Esophagus squamous epithelium (tissue), 5 donors: ENCODE measurements at regions not wholly inside any gene's neighbourhood (a gene's known extent, or its start where the extent isn't known, plus 50 kb on each side); places are given as distances from the start of the nearest gene placed in this dataset.

Source experiments
- DNase-seq: peaks from one replicate; lab custom pipeline; 2025; lab: John Stamatoyannopoulos, UW
- H3K27ac ChIP-seq, 4 donors: fragments of 200-600 bp; sonication (generic); one replicate each; pipeline ENCODE4 v1.5.1; 2016 to 2019; ENCODE audit warnings: mild to moderate bottlenecking in 1 of 4
- H3K27me3 ChIP-seq, 4 donors: fragments of 200-600 bp; sonication (generic); 1 replicate in 3 of 4; 2 replicates in 1 of 4; pipeline versions ENCODE4 v1.5.1 to v1.6.0; 2017 to 2021; ENCODE audit warnings: antibody characterized with exemption in 1 of 4
- H3K36me3 ChIP-seq, 3 donors: fragments of 200-600 bp; sonication (generic); one replicate each; pipeline ENCODE4 v1.5.1; 2016 to 2019
- H3K4me1 ChIP-seq, 3 donors: fragments of 200-600 bp; sonication (generic); one replicate each; pipeline ENCODE4 v1.5.1; 2017 to 2019
- H3K4me3 ChIP-seq, 4 donors: fragments of 200-600 bp; sonication (generic); 1 replicate in 3 of 4; 2 replicates in 1 of 4; pipeline ENCODE4 v1.5.1; 2016 to 2019; ENCODE audit warnings: mild to moderate bottlenecking in 2 of 4, moderate library complexity in 1 of 4
- H3K9me3 ChIP-seq, 3 donors: fragments of 200-600 bp; sonication (generic); one replicate each; pipeline ENCODE4 v1.5.1; 2016 to 2019
- POLR2A ChIP-seq, 4 donors: fragments of 450-650 bp; IDR thresholded peaks; one replicate each; pipeline ENCODE4 v1.6.1; 2017; ENCODE audit warnings: antibody characterized with exemption in 4 of 4, mild to moderate bottlenecking in 4 of 4, moderate library complexity in 3 of 4
- WGBS, 2 donors: methylation state at CpG; one replicate each; pipeline ENCODE4 v1.1.5; 2018; 5-methylcytosine and 5-hydroxymethylcytosine counted together
- intact Hi-C: fragments of 100-400 bp; cut with DNase I; formaldehyde crosslinking; loops from one replicate; pipeline ENCODE4 v1.15.0; 2022
- TF ChIP-seq, protein P1 (sequence below), 6 experiments: fragments of 450-650 bp in 4 of 6; fragments of 200-600 bp in 2 of 6; sonication (generic) in 2 of 6; IDR thresholded peaks; one replicate each; pipeline ENCODE4 v1.5.1; 2016 to 2019; ENCODE audit warnings: antibody characterized with exemption in 6 of 6, mild to moderate bottlenecking in 4 of 6, moderate library complexity in 4 of 6
- donor health status: DM: yes; HTN: yes; CAD: no.

DNA sequence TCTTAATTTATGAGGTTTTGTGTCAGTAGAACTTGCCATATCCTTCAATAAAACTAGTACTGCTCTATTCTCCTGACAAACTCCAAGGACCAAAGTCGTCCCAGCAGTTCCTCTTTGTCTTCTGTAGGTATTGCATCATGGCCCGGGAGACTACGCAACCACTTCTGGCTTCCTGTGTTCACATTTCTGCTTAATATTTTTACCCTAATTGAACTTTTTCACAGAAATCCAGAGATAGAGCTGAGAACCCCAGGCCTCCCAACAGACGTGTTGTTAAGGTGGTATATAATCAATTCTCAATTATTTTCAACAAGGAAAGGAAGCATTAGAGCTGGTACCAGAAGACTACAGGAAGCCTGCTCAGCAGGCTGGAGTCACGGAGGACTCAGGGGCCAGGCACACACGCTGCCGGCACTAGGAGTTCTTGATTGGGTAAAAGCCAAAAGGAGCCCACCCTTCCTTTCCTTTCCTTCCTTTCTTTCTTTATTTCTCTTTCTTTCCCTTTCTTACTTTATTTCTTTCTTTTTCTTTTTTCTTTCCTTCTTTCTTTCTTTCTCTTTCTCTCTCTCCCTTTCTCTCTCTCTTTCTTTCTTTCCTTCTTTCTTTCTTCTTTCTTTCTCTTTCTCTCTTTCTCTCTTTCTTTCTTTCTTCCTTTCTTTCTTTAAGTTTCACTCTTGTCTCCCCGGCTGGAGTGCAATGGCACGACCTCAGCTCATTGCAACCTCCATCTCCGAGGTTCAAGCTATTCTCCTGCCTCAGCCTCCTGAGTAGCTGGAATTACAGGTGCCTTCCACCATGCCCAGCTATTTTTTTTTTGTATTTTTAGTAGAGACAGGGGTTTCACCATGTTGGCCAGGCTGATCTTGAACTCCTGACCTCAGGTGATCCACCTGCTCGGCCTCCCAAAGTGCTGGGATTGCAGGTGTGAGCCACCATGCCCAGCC lies 173.7 kb downstream of the ZBTB18 start:
- WGBS, 2 donors, result 61 to 78% methylated on average over 7 to 10 of the region's 11 CpGs
- intact Hi-C loops, result no loop called here
- Histone ChIP-seq H3K9me3 (no peaks in the 10 kb centered on the region), H3K4me1 (no peaks in the 10 kb centered on the region), H3K27ac (no peak overlapping the region), H3K4me3 (no peak overlapping the region), H3K27me3 (peaks cover 0 to 18% (median 0%) of the 10 kb centered on the region in 4 donors), H3K36me3 (no peaks in the 10 kb centered on the region)
- TF ChIP-seq, protein P1, sequence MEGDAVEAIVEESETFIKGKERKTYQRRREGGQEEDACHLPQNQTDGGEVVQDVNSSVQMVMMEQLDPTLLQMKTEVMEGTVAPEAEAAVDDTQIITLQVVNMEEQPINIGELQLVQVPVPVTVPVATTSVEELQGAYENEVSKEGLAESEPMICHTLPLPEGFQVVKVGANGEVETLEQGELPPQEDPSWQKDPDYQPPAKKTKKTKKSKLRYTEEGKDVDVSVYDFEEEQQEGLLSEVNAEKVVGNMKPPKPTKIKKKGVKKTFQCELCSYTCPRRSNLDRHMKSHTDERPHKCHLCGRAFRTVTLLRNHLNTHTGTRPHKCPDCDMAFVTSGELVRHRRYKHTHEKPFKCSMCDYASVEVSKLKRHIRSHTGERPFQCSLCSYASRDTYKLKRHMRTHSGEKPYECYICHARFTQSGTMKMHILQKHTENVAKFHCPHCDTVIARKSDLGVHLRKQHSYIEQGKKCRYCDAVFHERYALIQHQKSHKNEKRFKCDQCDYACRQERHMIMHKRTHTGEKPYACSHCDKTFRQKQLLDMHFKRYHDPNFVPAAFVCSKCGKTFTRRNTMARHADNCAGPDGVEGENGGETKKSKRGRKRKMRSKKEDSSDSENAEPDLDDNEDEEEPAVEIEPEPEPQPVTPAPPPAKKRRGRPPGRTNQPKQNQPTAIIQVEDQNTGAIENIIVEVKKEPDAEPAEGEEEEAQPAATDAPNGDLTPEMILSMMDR (IDR thresholded peaks at IDR 0.05), result no peak
- TF ChIP-seq POLR2A (IDR thresholded peaks at IDR 0.05), result no peak
- no peak for DNase-seq

DNA sequence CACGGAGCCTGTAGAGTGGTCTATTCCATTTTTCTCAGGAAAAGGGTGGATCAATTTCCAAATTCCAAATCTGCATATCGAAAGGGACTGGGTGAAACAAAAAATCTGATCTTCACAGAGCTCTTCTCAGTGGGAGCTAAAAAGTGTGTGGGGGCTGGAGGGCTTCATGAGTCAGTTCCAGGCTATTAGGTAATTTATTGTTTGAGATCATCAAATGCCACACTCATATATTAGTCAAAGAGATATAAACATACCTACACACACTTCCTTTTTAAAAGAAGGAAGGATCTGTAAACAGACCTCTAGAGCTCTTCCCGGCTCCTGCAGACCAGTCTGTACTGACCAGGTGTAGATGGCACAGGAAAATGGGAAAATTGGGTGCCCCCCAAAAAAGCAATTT lies 175.4 kb downstream of the ZBTB18 start:
- intact Hi-C loops, result no loop called here

DNA sequence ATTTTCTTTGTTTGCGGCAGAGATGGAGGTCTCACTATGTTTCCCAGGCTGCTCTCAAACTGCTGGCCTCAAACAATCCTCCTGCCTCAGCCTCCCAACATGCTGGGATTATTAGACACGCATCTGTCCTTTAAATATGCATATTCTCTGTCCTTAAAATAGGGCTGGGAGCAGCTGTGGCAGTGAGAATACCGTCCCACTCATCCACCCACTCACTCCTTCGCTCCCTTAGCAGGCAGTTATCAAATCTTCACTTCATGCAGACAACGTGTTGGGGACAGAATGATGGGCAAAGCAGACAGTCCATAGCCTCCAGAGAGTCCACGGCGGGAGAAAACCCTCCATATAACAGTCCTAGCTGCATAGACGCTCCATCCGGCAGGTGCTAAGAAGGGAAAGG lies 179.4 kb downstream of the ZBTB18 start:
- H3K36me3 ChIP-seq, result no peaks in the 10 kb centered on the region
- DNase-seq, result no peak
- TF ChIP-seq, protein P1 (IDR thresholded peaks at IDR 0.05), result no peak
- TF ChIP-seq POLR2A (IDR thresholded peaks at IDR 0.05), result no peak
- WGBS, 2 donors, result 93 to 100% methylated on average over 4 to 9 of the region's 9 CpGs
- H3K4me3 ChIP-seq, result no peak overlapping the region
- peaks cover 0 to 22% (median 0%) of the 10 kb centered on the region in 4 donors for H3K27me3 ChIP-seq
- H3K27ac ChIP-seq, result no peak overlapping the region
- intact Hi-C loops, result no loop called here
- H3K9me3 ChIP-seq, result no peaks in the 10 kb centered on the region
- peaks cover 4 to 35% (median 7%) of the 10 kb centered on the region in 3 donors for H3K4me1 ChIP-seq

More for the DNA sequence above, 175.4 kb downstream of the ZBTB18 start:
- H3K27me3 ChIP-seq, result peaks cover 0 to 18% (median 0%) of the 10 kb centered on the region in 4 donors
- TF ChIP-seq POLR2A (IDR thresholded peaks at IDR 0.05), result no peak
- DNase-seq, result no peak
- 77 to 81% methylated on average over 3 of the region's 3 CpGs for WGBS, 2 donors
- H3K27ac ChIP-seq, result no peak overlapping the region
- peaks cover 4 to 8% (median 6%) of the 10 kb centered on the region in 3 donors for H3K4me1 ChIP-seq
- H3K9me3 ChIP-seq, result no peaks in the 10 kb centered on the region
- no peak overlapping the region for H3K4me3 ChIP-seq
- H3K36me3 ChIP-seq, result no peaks in the 10 kb centered on the region

DNA sequence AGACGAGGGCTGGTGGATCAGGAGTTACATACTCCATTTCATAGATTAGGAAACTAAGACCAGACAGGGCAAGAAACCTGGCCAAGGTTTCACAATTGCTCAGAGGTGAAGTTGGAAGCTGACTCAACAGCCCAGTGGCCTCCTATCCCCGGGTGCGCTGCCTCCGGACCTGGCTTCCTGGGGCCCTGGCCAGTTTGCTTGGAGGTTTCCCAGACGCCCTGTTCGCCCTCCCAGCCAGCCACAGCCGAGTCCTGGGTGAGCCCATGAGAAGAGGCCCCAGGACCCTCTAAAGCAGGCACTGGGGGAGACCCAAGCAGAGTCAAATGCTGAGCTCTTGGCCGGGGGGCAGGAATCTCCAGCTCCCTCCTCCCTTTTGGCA lies 180.1 kb downstream of the ZBTB18 start:
- Histone ChIP-seq H3K36me3 (no peaks in the 10 kb centered on the region), H3K4me1 (peaks cover 4 to 35% (median 7%) of the 10 kb centered on the region in 3 donors), H3K27ac (no peak overlapping the region), H3K4me3 (peak overlapping the region; percentile 12 to 54 (median 26)), H3K9me3 (no peaks in the 10 kb centered on the region), H3K27me3 (peaks cover 0 to 19% (median 0%) of the 10 kb centered on the region in 4 donors)
- no peak for DNase-seq
- TF ChIP-seq, protein P1 (IDR thresholded peaks at IDR 0.05), result no peak
- TF ChIP-seq POLR2A (IDR thresholded peaks at IDR 0.05), result no peak
- 40 to 71% methylated on average over 1 of the region's 8 CpGs for WGBS, 2 donors
- intact Hi-C loops, result no loop called here

DNA sequence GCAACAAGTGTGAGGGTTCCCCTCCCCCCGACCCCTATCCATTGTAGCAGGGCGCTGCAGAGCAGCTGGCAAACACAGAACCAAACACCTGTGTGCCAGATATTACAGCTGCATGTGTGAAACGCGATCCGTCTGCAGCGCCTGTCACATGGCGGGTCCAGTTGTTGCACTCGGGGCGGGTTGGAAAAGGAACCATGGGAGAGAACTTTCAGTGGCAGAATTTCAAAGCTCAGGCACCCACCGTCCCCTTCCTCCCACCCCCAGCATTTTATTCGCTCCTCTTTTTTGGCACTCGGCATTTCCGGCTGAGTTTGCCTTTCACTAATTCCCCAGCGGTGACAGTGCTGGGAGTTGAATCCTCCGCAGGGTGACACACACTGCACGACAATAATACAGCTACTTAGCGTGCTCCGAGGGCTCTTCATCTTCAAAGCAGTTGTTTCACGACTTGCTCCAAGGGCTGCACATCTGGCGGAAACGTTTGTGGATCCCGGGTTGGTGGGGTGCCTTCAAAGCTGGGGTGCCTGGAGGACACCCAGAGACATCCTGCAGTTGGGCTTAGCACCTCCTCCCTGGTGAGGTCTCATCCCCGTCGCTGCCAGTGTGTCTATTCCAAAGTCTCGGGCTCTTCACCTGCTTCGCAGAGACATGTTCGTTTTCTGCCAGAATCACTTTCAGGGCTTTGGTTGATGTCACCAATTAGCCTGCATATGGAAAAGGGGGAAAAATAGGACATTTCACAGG lies 180.7 kb downstream of the ZBTB18 start:
- intact Hi-C loops, result no loop called here
- Histone ChIP-seq H3K9me3 (no peaks in the 10 kb centered on the region), H3K4me1 (peaks cover 4 to 35% (median 7%) of the 10 kb centered on the region in 3 donors), H3K36me3 (no peaks in the 10 kb centered on the region), H3K4me3 (peak overlapping the region; percentile 12 to 54 (median 26)), H3K27me3 (peaks cover 0 to 19% (median 0%) of the 10 kb centered on the region in 4 donors), H3K27ac (no peak overlapping the region)
- WGBS, 2 donors, result 19 to 25% methylated on average over 15 to 25 of the region's 27 CpGs
- DNase-seq, result no peak
- TF ChIP-seq POLR2A (IDR thresholded peaks at IDR 0.05), result no peak
- TF ChIP-seq, protein P1 (IDR thresholded peaks at IDR 0.05), result no peak
